ENCODE measurements at regions not wholly inside any gene's neighbourhood (a gene's known extent, or its start where the extent isn't known, plus 50 kb on each side); places are given as distances from the start of the nearest gene placed in this dataset.

GRCh38 chr3:20462226-20462625 is 276.2 kb upstream of the SGO1 start:
- 64 to 70% methylated on average over 1 of the region's 1 CpG for whole genome bisulfite sequencing, 2 donors
- no peaks in the 10 kb centered on the region for H3K27me3 ChIP-seq

GRCh38 chr3:20458994-20459716 is 273.1 kb upstream of the SGO1 start:
- Histone ChIP-seq H3K4me3 (no peak overlapping the region), H3K36me3 (no peaks in the 10 kb centered on the region), H3K27ac (no peak overlapping the region), H3K4me1 (no peaks in the 10 kb centered on the region), H3K27me3 (no peaks in the 10 kb centered on the region), H3K9me3 (peaks cover 0 to 12% (median 0%) of the 10 kb centered on the region in 4 donors)
- DNase-seq (ENCODE audit: low spot score in 2 of 2), result no peak
- no peak for TF ChIP-seq CTCF (IDR thresholded peaks at IDR 0.05)
- no peak for TF ChIP-seq POLR2A (IDR thresholded peaks at IDR 0.05)
- no peak for TF ChIP-seq EP300 (IDR thresholded peaks at IDR 0.05)
- 44 to 58% methylated on average over 4 of the region's 4 CpGs for WGBS, 2 donors

More at GRCh38 chr3:20462226-20462625, 276.2 kb upstream of the SGO1 start:
- Histone ChIP-seq H3K36me3 (no peaks in the 10 kb centered on the region), H3K9me3 (peaks cover 0 to 17% (median 0%) of the 10 kb centered on the region in 4 donors), H3K4me1 (no peaks in the 10 kb centered on the region), H3K4me3 (no peak overlapping the region), H3K27ac (no peak overlapping the region)
- TF ChIP-seq CTCF (IDR thresholded peaks at IDR 0.05), result no peak
- TF ChIP-seq POLR2A (IDR thresholded peaks at IDR 0.05), result no peak
- no peak for TF ChIP-seq EP300 (IDR thresholded peaks at IDR 0.05)
- DNase-seq (ENCODE audit: low spot score in 2 of 2), result no peak

DNA sequence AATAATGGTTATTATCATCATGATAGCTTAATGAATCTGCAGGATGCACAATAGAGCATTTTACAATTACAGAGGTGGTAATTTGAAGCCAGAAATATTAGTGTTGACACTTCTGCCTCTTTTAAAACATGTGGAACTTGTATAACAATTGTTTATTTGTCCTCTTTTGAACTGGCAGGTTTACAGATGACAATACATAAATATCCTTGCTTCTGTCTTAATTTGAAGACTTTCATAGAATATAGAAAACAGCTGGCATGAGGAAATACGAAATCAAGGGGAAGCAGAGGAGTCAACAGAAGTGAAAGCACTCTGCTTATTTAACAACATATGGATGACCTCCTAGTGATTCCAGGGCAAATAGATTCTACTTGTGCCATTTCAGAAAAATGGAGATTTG is 270.5 kb upstream of the SGO1 start:
- peaks cover 0 to 12% (median 0%) of the 10 kb centered on the region in 4 donors for H3K9me3 ChIP-seq
- H3K4me3 ChIP-seq, result no peak overlapping the region
- H3K27me3 ChIP-seq, result no peaks in the 10 kb centered on the region
- H3K4me1 ChIP-seq, result no peaks in the 10 kb centered on the region
- 81 to 90% methylated on average over 1 of the region's 1 CpG for WGBS, 2 donors
- TF ChIP-seq POLR2A (IDR thresholded peaks at IDR 0.05), result no peak
- no peak for TF ChIP-seq CTCF (IDR thresholded peaks at IDR 0.05)
- no peak for TF ChIP-seq EP300 (IDR thresholded peaks at IDR 0.05)
- H3K36me3 ChIP-seq, result no peaks in the 10 kb centered on the region
- DNase-seq (ENCODE audit: low spot score in 2 of 2), result no peak
- no peak overlapping the region for H3K27ac ChIP-seq

- WGBS, 2 donors, result 46% methylated on average over 1 of the region's 1 CpG; no CpG with 5 or more reads in 1 of the 2 donors
- no peaks in the 10 kb centered on the region for H3K27me3 ChIP-seq
- DNase-seq (ENCODE audit: low spot score in 2 of 2), result no peak
- H3K36me3 ChIP-seq, result no peaks in the 10 kb centered on the region
- no peaks in the 10 kb centered on the region for H3K4me1 ChIP-seq
- no peak overlapping the region for H3K27ac ChIP-seq
- no peak for TF ChIP-seq CTCF (IDR thresholded peaks at IDR 0.05)
- no peak for TF ChIP-seq EP300 (IDR thresholded peaks at IDR 0.05)
- no peak for TF ChIP-seq POLR2A (IDR thresholded peaks at IDR 0.05)
- no peak overlapping the region for H3K4me3 ChIP-seq
- no peaks in the 10 kb centered on the region for H3K9me3 ChIP-seq
Observed at GRCh38 chr3:20451170-20451569, 265.2 kb upstream of the SGO1 start.

DNA sequence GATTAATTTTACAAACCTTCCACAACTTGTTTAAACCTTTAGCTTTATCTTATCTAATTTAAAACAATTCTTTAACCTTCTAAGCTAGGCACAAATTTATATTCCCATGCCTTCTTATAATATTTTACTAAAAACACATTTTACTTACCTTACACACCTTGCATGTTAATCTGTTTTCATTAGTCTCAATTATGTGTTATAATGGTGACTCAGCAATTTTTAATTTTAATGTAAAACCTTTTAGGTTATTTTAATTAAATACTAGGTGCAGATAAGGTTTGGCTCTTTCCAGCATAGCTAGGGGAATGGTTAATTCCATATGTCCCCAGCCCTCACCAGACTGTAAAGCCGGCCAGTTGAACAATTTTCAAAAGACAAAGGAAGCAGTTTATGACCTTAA is 264.6 kb upstream of the SGO1 start:
- TF ChIP-seq EP300 (IDR thresholded peaks at IDR 0.05) (no peak), POLR2A (IDR thresholded peaks at IDR 0.05) (no peak)
- Histone ChIP-seq H3K4me1 (no peaks in the 10 kb centered on the region), H3K27me3 (no peaks in the 10 kb centered on the region), H3K36me3 (no peaks in the 10 kb centered on the region), H3K9me3 (no peaks in the 10 kb centered on the region), H3K4me3 (no peak overlapping the region), H3K27ac (no peak overlapping the region)
- 51 to 70% methylated on average over 1 of the region's 1 CpG for WGBS, 2 donors
- DNase-seq (ENCODE audit: low spot score in 2 of 2), result no peak

All from tibial nerve (tissue), 4 donors.